ENCODE measurements at regions not wholly inside any gene's neighbourhood (a gene's known extent, or its start where the extent isn't known, plus 50 kb on each side); places are given as distances from the start of the nearest gene placed in this dataset.

GRCh38 chr14:71423481-71423880 is 508.7 kb upstream of the RGS6 start:
- Histone ChIP-seq H3K27ac (ENCODE audit: low read depth in 1 of 2, low read length in 2 of 2) (no peak overlapping the region), H3K36me3 (ENCODE audit: control insufficient read depth in 4 of 4, insufficient read depth in 3 of 4, low read depth in 1 of 4, low read length in 3 of 4) (no peaks in the 10 kb centered on the region), H3K4me3 (ENCODE audit: low read depth in 1 of 3, low read length in 3 of 3) (no peak overlapping the region), H3K9ac (ENCODE audit: low read depth in 1 of 2, low read length in 2 of 2) (no peak overlapping the region), H3K4me1 (ENCODE audit: control insufficient read depth in 4 of 4, insufficient read depth in 4 of 4, low read length in 3 of 4) (no peaks in the 10 kb centered on the region), H3K9me3 (ENCODE audit: control insufficient read depth in 4 of 4, low read length in 3 of 4) (peaks cover 0 to 3% (median 0%) of the 10 kb centered on the region in 4 donors), H3K27me3 (ENCODE audit: control insufficient read depth in 4 of 4, insufficient read depth in 4 of 4, low read length in 3 of 4) (no peaks in the 10 kb centered on the region)
- WGBS: 99% methylated on average over 2 of the region's 2 CpGs
- no peak for DNase-seq (ENCODE audit: low spot score)
- TF ChIP-seq GABPA (IDR thresholded peaks at IDR 0.05 in 1 of 2, conservative IDR thresholded peaks at IDR 0.05 in 1 of 2): no peak
- no peak for TF ChIP-seq MAX (IDR thresholded peaks at IDR 0.05)
- TF ChIP-seq HNF4A (conservative IDR thresholded peaks at IDR 0.05): no peak
- TF ChIP-seq SP1 (IDR thresholded peaks at IDR 0.05): no peak
- no peak for TF ChIP-seq FOXA2 (IDR thresholded peaks at IDR 0.05)
- TF ChIP-seq EGR1 (IDR thresholded peaks at IDR 0.05; ENCODE audit: low read depth in 2 of 2): no peak

GRCh38 chr14:71424941-71425340 is 507.3 kb upstream of the RGS6 start:
- Histone ChIP-seq H3K9me3 (ENCODE audit: control insufficient read depth in 4 of 4, low read length in 3 of 4) (peaks cover 0 to 3% (median 0%) of the 10 kb centered on the region in 4 donors), H3K4me1 (ENCODE audit: control insufficient read depth in 4 of 4, insufficient read depth in 4 of 4, low read length in 3 of 4) (no peaks in the 10 kb centered on the region), H3K9ac (ENCODE audit: low read depth in 1 of 2, low read length in 2 of 2) (no peak overlapping the region), H3K27me3 (ENCODE audit: control insufficient read depth in 4 of 4, insufficient read depth in 4 of 4, low read length in 3 of 4) (no peaks in the 10 kb centered on the region), H3K27ac (ENCODE audit: low read depth in 1 of 2, low read length in 2 of 2) (no peak overlapping the region), H3K36me3 (ENCODE audit: control insufficient read depth in 4 of 4, insufficient read depth in 3 of 4, low read depth in 1 of 4, low read length in 3 of 4) (no peaks in the 10 kb centered on the region), H3K4me3 (ENCODE audit: low read depth in 1 of 3, low read length in 3 of 3) (no peak overlapping the region)
- TF ChIP-seq GABPA (IDR thresholded peaks at IDR 0.05 in 1 of 2, conservative IDR thresholded peaks at IDR 0.05 in 1 of 2): no peak
- TF ChIP-seq RXRA (IDR thresholded peaks at IDR 0.05): no peak
- no peak for TF ChIP-seq TAF1 (conservative IDR thresholded peaks at IDR 0.05)
- TF ChIP-seq, protein P1, sequence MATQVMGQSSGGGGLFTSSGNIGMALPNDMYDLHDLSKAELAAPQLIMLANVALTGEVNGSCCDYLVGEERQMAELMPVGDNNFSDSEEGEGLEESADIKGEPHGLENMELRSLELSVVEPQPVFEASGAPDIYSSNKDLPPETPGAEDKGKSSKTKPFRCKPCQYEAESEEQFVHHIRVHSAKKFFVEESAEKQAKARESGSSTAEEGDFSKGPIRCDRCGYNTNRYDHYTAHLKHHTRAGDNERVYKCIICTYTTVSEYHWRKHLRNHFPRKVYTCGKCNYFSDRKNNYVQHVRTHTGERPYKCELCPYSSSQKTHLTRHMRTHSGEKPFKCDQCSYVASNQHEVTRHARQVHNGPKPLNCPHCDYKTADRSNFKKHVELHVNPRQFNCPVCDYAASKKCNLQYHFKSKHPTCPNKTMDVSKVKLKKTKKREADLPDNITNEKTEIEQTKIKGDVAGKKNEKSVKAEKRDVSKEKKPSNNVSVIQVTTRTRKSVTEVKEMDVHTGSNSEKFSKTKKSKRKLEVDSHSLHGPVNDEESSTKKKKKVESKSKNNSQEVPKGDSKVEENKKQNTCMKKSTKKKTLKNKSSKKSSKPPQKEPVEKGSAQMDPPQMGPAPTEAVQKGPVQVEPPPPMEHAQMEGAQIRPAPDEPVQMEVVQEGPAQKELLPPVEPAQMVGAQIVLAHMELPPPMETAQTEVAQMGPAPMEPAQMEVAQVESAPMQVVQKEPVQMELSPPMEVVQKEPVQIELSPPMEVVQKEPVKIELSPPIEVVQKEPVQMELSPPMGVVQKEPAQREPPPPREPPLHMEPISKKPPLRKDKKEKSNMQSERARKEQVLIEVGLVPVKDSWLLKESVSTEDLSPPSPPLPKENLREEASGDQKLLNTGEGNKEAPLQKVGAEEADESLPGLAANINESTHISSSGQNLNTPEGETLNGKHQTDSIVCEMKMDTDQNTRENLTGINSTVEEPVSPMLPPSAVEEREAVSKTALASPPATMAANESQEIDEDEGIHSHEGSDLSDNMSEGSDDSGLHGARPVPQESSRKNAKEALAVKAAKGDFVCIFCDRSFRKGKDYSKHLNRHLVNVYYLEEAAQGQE (IDR thresholded peaks at IDR 0.05): no peak
- TF ChIP-seq EGR1 (IDR thresholded peaks at IDR 0.05; ENCODE audit: low read depth in 2 of 2): no peak
- no peak for TF ChIP-seq HNF4G (IDR thresholded peaks at IDR 0.05)
- DNase-seq (ENCODE audit: low spot score): no peak

- H3K27ac ChIP-seq (ENCODE audit: low read depth in 1 of 2, low read length in 2 of 2): no peak overlapping the region
- 97% methylated on average over 2 of the region's 2 CpGs for WGBS
- H3K4me3 ChIP-seq (ENCODE audit: low read depth in 1 of 3, low read length in 3 of 3): no peak overlapping the region
- no peaks in the 10 kb centered on the region for H3K27me3 ChIP-seq (ENCODE audit: control insufficient read depth in 4 of 4, insufficient read depth in 4 of 4, low read length in 3 of 4)
- no peak for DNase-seq (ENCODE audit: low spot score)
- H3K36me3 ChIP-seq (ENCODE audit: control insufficient read depth in 4 of 4, insufficient read depth in 3 of 4, low read depth in 1 of 4, low read length in 3 of 4): no peaks in the 10 kb centered on the region
- H3K9ac ChIP-seq (ENCODE audit: low read depth in 1 of 2, low read length in 2 of 2): no peak overlapping the region
- no peaks in the 10 kb centered on the region for H3K4me1 ChIP-seq (ENCODE audit: control insufficient read depth in 4 of 4, insufficient read depth in 4 of 4, low read length in 3 of 4)
- peaks cover 0 to 3% (median 0%) of the 10 kb centered on the region in 4 donors for H3K9me3 ChIP-seq (ENCODE audit: control insufficient read depth in 4 of 4, low read length in 3 of 4)
- no peak for TF ChIP-seq FOXA1 (IDR thresholded peaks at IDR 0.05)
- no peak for TF ChIP-seq HNF4A (conservative IDR thresholded peaks at IDR 0.05)
- no peak for TF ChIP-seq FOXA2 (IDR thresholded peaks at IDR 0.05)
- TF ChIP-seq RXRA (IDR thresholded peaks at IDR 0.05): no peak
- no peak for TF ChIP-seq JUND (IDR thresholded peaks at IDR 0.05)
- no peak for TF ChIP-seq SP1 (IDR thresholded peaks at IDR 0.05)
- TF ChIP-seq MAX (IDR thresholded peaks at IDR 0.05): no peak
- no peak for TF ChIP-seq NR2F2 (IDR thresholded peaks at IDR 0.05)
- no peak for TF ChIP-seq GABPA (IDR thresholded peaks at IDR 0.05 in 1 of 2, conservative IDR thresholded peaks at IDR 0.05 in 1 of 2)
- no peak for TF ChIP-seq EGR1 (IDR thresholded peaks at IDR 0.05; ENCODE audit: low read depth in 2 of 2)
- no peak for TF ChIP-seq CTCF (IDR thresholded peaks at IDR 0.05; ENCODE audit: low read depth, low read length, missing input control)
- no peak for TF ChIP-seq YY1 (IDR thresholded peaks at IDR 0.05)
- TF ChIP-seq RAD21 (IDR thresholded peaks at IDR 0.05): no peak
- TF ChIP-seq ZBTB33 (IDR thresholded peaks at IDR 0.05): no peak
- TF ChIP-seq HNF4G (IDR thresholded peaks at IDR 0.05): no peak
- TF ChIP-seq, protein P2, sequence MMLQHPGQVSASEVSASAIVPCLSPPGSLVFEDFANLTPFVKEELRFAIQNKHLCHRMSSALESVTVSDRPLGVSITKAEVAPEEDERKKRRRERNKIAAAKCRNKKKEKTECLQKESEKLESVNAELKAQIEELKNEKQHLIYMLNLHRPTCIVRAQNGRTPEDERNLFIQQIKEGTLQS (IDR thresholded peaks at IDR 0.05): no peak
Measured at GRCh38 chr14:71426001-71426400, 506.2 kb upstream of the RGS6 start.
